Esophagus squamous epithelium (tissue), 4 donors: ENCODE measurements at regions not wholly inside any gene's neighbourhood (a gene's known extent, or its start where the extent isn't known, plus 50 kb on each side); places are given as distances from the start of the nearest gene placed in this dataset.

ENCODE experiments used
- POLR2A ChIP-seq, 4 donors: fragments of 450-650 bp; IDR thresholded peaks; one replicate each; pipeline ENCODE4 v1.6.1; 2017; ENCODE audit warnings: antibody characterized with exemption in 4 of 4, mild to moderate bottlenecking in 4 of 4, moderate library complexity in 3 of 4
- TF ChIP-seq, protein P1 (sequence below), 6 experiments: fragments of 450-650 bp in 4 of 6; fragments of 200-600 bp in 2 of 6; sonication (generic) in 2 of 6; IDR thresholded peaks; one replicate each; pipeline ENCODE4 v1.5.1; 2016 to 2019; ENCODE audit warnings: antibody characterized with exemption in 6 of 6, mild to moderate bottlenecking in 4 of 6, moderate library complexity in 4 of 6

DNA sequence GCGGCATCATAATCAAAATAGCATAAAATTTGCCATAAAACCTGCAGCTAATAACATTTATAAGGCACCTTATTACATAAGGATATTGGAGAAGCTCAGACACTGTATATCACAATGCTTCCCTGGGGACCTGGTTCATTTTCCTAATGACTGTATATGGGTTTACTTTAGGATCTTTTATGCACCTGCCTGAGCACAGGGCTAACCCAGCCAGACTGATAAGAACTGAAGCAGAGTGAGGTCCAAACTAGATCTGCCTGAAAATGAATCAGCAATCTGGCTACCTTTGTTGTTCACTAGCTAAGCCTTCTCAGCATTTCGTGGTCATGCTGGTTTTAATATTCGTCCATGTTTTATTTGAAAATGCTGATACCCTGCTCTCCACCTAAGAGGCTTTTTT lies 1922.3 kb upstream of the CELF4 start:
- TF ChIP-seq, protein P1, sequence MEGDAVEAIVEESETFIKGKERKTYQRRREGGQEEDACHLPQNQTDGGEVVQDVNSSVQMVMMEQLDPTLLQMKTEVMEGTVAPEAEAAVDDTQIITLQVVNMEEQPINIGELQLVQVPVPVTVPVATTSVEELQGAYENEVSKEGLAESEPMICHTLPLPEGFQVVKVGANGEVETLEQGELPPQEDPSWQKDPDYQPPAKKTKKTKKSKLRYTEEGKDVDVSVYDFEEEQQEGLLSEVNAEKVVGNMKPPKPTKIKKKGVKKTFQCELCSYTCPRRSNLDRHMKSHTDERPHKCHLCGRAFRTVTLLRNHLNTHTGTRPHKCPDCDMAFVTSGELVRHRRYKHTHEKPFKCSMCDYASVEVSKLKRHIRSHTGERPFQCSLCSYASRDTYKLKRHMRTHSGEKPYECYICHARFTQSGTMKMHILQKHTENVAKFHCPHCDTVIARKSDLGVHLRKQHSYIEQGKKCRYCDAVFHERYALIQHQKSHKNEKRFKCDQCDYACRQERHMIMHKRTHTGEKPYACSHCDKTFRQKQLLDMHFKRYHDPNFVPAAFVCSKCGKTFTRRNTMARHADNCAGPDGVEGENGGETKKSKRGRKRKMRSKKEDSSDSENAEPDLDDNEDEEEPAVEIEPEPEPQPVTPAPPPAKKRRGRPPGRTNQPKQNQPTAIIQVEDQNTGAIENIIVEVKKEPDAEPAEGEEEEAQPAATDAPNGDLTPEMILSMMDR (IDR thresholded peaks at IDR 0.05): no peak
- no peak for TF ChIP-seq POLR2A (IDR thresholded peaks at IDR 0.05)
